ENCODE measurements at regions not wholly inside any gene's neighbourhood (a gene's known extent, or its start where the extent isn't known, plus 50 kb on each side); places are given as distances from the start of the nearest gene placed in this dataset.
"Not testable (repeated sequence)": the region's sequence is repeated elsewhere in the genome, so short reads cannot be mapped to it uniquely, and the experiment has no call there.

DNA sequence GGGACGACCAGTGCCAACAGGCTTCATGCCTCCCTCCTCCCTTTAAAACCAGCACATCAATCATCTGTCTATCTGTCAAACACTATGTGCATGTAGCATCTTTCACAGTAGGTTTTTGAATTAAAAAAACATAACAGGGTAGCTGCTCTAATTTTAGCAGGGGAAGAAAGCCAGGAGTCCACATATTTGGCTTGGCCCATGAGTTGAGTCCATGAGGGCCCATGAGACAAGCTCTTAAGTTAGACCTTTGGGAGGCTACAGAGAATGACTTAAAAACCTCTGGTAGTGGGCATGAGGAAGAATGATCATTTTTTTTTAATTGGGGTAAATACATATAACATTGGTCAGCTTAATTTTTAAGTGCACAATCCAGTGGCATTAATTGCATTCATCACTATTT is 194.9 kb downstream of the UTRN start:
- DNase-seq, result no peak

DNA sequence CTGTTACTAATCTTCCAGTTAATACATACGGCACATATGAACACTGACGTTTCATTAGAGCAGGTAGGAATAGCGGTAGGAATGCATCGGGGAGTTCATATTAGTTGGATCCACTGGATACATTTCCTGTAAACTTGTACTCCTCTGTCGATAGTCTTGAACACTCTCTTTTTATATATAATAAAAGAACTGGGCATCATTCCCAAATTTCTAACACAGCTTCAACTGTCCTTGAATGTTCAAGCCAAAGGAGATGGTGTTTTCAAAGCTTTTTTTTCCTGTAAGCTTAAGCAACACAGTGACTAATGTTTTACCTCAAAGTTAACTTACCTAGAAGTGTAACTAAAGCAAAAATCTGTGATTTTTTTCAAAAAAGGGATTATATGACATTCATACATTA is 195.3 kb downstream of the UTRN start:
- no peak for DNase-seq

DNA sequence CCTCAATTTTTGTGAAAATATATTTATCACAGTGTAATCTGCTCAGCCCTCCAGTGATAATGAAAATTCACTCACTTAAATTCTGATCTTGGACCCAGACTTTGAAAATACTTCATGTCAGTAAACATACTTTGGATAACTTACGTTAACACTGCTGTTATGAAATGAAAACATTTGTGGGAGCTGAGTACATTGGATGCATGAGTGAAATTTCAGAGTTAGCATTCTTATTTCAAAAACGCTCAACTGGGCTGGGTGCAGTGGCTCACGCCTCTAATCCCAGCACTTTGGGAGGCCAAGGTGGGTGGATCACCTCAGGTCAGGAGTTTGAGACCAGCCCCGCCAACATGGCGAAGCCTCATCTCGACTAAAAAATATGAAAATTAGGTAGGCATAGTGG is 196.4 kb downstream of the UTRN start:
- DNase-seq, result no peak

DNA sequence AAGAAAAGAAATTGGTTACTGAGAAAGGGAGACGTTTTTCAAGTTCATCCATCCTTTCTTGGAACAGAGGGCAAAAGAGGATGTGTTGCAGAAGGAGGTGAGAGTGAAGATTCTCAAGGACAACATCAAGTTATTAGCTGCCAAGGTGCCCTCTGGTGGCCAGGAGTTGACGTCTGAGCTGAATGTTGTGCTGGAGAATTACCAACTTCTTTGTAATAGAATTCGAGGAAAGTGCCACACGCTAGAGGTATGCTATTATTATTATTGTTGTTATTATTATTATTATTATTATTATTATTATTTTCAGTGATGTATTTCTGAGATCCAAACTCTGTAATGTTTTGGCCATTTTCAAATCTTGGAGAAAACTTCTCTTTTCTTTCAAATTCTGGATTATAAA is 197.0 kb downstream of the UTRN start:
- peak; percentile 68 to 74 for DNase-seq

DNA sequence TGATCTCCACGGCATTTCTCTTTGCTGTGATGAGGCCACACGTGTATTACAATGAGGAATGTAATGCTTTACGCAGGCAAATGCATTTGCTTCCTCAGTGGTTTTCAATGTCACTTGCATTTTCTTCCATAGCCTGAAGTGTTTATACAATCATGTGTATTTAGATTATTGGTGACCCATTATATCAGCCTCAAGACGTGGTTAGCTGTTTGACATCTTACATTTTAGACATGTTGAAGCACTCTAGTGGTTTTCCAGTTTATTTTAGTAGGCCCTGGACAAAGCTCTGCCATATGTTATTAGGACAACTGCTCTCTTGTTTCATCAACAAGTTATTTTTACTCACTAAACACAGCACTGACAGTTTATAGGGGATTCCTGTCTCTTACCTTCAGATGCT is 200.4 kb downstream of the UTRN start:
- no peak for DNase-seq

DNA sequence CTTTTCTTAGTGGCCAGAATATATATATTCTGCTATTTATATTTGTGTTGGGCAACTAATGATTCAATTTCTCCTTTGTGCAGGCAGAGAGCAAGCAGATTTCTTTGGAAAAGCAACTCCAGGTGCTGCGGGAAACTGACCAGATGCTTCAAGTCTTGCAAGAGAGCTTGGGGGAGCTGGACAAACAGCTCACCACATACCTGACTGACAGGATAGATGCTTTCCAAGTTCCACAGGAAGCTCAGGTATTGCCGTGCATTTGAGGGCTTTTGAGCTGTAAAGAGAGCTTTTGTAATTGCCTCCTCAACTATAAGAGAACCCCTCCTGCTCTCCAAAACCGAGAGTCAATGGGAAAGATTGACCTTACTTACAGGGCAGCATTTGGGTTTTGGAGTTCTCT is 203.5 kb downstream of the UTRN start:
- DNase-seq, result no peak

DNA sequence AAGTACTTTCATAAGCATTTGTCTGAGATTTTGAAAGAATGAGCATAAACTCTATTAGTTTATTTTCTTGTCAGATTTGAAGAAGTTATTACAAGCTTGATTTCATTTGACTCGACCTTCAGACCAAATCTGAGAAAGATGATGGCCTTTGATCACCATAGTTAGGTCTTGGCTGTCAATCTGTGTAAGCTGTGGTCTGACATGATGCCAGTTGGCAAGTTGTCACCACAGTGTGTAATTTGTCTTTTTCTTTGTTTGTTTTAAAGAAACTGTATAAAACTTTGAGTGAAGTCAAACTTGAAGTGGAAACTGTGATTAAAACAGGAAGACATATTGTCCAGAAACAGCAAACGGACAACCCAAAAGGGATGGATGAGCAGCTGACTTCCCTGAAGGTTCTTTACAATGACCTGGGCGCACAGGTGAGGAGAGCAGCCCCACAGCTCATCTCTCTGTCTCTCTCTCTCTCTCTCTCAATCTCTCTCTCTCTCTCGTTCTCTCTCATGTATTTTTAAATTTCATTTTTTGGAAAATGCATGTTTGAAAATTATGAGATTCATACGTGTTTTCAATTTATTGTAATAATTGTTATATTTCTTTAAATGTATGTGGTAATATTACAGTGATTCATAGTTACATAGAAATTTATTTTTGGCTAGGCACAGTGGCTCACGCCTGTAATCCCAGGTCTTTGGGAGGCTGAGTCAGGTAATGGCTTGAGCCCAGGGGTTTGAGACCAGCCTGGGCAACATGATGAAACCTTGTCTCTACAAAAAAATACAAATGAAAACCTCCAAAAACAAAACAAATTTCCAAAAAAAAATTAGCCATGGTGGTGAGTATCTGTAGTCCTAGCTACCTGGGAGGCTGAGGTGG is 208.1 kb downstream of the UTRN start:
- DNase-seq, result no peak

DNA sequence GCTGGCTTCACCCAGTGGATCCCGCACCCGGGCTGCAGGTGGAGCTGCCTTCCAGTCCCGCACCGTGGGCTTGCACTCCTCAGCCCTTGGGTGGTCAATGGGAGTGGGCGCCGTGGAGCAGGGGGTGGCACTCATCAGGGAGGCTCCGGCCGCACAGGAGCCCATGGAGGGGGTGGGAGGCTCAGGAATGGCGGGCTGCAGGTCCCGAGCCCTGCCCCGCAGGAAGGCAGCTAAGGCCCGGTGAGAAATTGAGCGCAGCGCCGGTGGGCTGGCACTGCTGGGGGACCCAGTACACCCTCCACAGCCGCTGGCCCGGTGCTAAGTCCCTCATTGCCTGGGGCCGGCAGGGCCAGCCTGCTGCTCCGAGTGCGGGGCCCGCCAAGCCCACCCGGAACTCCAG is 209.9 kb downstream of the UTRN start:
- not testable (repeated sequence) for DNase-seq

DNA sequence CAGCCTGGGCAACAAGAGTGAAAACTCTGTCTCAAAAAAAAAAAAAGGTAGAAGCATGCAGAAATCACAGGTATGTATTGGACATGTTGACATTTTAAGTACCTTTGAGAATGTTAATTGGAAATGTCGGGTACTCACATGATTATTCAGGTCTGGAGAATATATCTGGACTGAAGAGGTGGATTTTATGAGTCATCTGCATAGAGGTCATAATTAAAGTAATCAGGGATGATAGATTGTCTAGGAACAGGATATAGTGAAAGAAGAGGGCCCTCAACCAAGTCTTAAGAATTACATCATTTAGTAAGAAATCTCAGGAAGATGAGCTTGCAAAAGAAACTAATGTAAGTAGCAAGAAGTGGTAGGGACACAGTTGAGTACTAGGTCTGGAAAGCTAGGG is 212.5 kb downstream of the UTRN start:
- DNase-seq, result no peak

DNA sequence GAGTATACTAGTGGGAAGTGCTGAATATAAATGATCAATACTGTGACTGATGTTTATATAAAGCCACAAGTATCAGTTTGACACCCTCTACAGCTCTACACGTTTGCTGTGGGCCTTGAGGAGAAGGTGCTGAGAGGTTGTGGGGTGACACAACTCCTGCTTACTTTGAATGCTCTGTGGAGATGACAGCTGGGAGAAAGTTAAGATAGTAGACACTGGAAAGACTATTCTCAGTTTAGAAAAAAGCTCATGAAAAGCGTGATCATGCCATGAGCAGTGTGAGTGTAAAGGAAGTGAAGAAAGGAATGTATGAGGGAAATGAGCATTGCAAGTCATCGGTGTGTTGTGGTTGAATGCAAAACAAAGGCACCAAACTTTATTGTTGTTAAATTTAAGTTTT is 215.8 kb downstream of the UTRN start:
- no peak for DNase-seq

DNA sequence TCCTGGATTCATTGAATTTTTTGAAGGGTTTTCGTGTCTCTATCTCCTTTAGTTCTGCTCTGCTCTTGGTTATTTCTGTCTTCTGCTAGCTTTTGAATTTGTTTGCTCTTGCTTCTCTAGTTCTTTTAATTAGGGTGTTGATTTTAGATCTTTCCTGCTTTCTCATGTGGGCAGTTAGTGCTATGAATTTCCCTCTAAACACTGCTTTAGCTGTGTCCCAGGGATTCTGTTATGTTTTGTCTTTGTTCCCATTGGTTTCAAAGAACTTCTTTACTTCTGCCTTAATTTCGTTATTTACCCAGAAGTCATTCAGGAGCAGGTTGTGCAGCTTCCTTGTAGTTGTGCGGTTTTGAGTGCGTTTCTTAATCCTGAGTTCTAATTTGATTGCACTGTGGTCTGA is 220.1 kb downstream of the UTRN start:
- not testable (repeated sequence) for DNase-seq

DNA sequence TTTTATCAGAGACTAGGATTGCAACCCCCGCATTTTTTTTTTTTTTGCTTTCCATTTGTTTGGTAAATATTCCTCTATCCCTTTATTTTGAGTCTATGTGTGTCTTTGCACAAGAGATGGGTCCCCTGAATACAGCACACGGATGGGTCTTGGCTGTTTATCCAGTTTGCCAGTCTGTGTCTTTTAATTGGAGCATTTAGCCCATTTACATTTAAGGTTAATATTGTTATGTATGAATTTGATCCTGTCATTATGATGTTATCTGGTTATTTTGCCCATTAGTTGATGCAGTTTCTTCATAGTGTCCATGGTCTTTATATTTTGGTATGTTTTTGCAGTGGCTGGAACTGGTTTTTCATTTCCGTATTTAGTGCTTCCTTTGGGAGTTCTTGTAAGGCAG is 220.9 kb downstream of the UTRN start:
- DNase-seq, result not testable (repeated sequence)

DNA sequence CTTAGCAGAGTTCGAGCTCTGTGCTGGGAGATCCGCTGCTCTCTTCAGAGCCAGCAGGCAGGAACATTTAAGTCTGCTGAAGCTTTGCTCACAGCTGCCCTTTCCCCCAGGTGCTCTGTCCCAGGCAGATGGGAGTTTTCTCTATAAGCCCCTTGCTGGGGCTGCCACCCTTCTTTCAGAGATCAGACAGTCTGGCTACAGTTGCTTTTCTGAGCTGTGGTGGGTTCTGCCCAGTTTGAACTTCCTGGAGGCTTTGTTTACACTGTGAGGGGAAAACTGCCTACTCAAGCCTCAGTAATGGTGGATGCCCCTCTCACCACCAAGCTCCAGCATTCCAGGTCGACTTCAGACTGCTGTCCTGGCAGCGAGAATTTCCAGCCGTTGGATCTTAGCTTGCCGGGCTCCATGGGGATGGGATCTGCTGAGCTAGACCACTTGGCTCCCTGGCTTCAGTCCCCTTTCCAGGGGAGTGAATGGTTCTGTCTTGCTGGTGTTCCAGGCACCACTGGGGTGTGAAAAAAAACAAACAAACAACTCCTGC is 222.7 kb downstream of the UTRN start:
- not testable (repeated sequence) for DNase-seq

DNA sequence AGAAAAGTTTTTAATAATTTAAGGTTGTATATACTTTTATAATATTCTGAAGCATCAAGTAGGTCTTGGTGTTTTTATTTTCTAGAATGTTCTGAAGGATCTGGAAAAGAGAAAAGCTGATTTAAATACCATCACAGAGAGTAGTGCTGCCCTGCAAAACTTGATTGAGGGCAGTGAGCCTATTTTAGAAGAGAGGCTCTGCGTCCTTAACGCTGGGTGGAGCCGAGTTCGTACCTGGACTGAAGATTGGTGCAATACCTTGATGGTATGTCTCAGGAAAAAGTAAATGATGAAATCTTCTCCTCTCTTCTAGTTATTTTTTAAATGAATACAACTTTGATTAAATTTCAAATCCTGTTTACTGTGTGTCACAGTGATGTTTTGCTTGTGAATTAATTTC is 225.7 kb downstream of the UTRN start:
- no peak for DNase-seq

DNA sequence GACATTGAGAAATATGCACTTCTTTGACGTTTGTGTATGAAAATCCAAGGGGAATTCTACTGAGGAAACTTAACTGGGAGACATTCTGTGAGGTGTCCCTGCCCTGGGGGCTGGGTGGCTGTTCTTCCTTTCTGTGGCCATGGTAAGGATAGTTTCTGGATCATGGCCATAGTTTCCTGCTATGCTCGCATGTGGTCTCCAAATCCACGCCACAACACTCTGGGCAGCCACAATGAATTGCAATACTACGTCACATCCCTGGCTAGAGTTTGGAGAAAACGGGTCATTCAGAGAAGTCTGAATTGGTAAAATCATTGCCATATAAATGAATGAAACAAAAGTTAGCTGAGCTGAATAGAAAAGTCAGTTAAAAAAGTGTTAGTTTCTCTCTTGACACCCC is 230.6 kb downstream of the UTRN start:
- no peak for DNase-seq

DNA sequence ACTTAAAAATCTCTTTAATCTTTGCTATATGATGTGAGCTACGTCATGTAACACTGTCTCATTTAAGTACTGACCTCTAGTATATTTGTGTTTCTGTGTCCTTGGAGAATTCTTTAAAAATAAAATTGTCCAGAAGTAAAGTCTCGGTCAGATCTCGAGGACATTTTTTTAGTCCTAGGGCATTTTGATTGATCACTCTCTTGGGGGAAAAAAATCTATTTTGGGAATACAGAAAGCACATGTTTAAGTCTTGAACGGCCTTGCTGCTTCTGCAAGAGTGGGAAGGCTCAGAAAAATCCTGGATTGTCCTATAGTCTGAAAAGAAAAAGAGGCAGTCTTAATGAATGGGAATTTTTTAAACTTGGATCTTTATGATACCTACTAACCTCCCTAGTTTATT is 234.3 kb downstream of the UTRN start:
- no peak for DNase-seq

DNA sequence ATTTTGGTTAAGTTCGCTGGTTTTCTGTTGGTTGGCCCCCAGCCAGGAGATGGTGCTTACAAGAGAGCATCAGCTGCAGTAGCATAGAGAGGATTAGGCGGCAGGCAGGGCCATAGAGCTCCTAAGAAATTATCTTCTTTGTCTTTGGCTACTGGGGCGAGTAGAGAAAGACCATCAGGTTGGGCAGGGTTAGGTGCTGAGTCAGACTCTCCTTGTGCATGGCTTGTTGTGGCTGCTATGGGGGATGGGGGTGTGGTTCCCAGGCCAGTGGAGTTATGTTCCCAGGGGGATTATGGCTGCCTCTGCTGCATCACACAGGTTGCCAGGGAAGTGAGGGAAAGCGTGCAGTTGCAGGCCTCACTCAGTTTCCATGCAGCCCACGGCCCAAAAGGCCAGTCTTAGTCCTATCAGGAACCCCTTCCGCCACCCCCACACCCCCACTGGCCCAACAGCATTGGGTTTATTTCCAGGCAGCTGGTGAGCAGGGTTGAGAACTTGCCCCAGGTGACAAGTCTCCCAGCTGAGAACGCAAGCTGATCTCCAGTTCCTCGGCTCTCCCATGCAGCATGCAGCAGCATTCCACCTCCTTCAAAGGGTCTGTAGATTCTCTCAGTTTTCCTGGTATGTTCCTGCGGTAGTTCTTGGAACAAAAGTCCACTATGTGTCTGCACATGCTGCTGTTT is 243.7 kb downstream of the UTRN start:
- DNase-seq, result no peak

DNA sequence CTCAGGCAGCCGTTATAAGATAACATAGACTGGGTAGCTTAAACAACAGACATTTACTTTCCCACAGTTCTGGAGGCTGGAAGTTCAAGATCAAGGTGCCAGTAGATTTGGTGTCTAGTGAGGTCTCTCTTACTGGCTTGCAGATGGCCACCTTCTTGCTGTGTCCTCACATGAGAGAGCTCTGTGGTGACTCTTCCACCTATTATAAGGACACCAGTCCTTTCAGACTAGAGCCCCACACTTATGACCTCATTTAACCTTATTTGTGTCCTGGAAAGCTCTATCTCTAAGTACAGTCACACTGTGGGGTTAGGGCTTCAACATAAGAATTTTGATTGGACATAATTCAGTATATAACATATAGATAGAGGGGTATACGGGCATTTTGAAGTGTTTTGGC is 245.0 kb downstream of the UTRN start:
- no peak for DNase-seq

DNA sequence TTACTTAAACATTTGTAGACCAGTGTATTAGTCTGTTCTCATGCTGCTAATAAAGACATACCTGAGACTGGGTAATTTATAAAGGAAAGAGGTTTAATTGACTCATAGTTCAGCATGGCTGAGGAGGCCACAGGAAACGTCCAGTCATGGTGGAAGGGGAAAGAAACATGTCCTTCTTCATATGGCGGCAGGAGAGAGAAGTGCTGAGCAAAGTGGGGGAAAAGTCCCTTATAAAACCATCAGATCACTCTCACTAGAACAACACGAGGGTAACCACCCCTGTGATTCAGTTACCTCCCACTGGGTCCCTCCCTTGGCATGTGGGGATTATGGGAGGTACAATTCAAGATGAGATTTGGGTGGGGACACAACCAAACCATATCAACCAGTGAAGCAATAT is 247.1 kb downstream of the UTRN start:
- DNase-seq, result not testable (repeated sequence)

DNA sequence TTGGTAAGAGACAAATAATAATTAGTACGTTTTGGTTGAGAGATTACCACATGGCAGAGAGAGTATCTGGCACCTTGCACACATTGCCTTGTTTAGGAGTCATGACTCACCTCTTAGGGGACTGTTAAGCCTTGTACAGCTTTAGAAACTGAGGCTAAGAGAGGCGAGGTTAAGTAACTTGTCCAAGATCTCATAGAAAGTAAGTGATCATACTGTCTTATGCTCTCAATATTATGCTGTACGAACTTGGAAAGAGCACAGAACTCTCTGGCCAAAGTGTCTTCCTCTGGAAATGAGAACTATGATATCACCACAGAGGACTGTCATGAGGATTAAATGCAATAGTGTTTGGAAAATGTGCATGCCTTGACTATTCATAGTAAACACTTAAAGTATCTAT is 249.0 kb downstream of the UTRN start:
- no peak for DNase-seq

DNA sequence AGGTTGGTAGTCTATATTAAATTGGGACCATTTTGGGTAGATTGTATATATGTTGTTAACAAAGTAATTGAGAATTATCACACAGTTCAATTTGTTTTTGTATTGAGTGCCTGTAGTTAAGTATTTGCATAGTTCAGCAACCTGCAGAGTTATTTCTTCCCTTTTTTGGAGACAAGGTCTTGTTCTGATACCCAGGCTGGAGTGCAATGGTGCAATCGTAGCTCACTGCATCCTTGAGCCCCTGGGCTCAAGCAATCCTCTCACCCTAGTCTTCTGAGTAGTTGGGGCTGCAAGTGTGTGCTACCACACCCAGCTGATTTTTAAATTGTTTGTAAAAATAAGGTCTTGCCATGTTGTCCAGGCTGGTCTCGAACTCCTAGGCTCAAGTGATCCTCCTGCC is 250.5 kb downstream of the UTRN start:
- DNase-seq, result no peak

DNA sequence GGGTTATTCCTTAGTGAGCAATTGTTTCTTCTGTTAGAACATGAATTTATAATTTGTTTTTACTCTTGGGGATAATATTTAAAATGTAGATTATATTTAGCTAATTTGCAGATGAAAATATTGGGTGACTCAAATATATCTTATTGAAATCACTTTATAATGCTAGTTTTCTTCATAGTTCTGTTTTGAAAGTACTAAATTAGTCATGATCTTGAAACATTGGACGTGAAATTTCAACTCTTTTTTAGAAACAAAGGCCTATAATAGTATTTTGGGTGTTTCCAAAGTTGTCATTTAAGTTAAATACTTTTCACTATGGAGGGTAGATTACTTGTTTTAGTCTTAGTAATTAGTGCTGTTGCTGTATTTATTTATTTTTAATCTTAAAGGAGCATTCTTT is 250.9 kb downstream of the UTRN start:
- no peak for DNase-seq

DNA sequence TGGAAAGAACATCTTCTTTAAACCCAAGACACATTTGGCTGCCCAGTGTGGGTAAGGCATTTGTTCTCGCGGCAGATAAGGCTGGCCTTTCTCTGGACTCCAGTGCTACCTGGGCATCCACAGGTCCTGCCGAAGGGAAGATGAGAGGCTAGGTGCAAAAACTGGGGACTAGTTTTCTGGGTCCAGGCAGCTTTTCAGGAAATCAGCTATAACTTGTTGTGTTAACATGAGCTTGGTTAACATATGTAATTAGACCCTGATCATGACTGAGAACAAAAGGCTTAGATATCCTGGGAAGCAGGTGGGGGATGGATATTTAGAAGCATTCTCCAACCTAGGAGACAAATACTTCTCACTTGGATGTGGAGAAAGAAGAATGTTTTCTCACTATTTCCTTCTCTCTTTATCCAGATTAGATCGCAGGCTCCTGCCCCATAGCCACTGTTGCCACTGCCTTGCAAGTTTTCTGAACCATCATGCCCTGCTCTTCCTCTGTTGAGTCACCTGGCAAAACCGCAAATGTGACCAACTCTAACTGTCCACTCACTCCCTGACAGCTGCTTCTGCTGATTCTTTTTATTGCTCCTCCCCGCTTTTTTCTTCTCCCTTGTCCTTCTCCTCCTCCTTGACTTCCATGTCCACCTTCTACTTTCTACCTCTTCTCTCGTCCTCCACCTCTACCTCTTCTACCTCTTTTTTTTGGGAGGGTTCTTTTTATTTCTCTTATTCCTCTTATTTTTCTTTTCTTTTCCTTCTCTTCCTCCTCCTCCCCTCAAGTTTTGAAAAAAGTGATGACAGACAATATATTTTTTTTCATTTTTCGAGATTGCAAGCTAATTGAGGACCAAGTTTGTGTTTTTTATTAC is 258.1 kb downstream of the UTRN start:
- DNase-seq, result no peak

Data from activated CD4-positive, alpha-beta T cell treated with anti-CD3 and anti-CD28 coated beads for 4 hours (primary cell).